SK-N-SH treated with all-trans-retinoic acid at 6 μM for 48 hours (cell line): ENCODE measurements at regions not wholly inside any gene's neighbourhood (a gene's known extent, or its start where the extent isn't known, plus 50 kb on each side); places are given as distances from the start of the nearest gene placed in this dataset.

ENCODE experiments used
- ATAC-seq: fragments of 200-7000 bp; cut with Tn5 transposase; 3 replicates; pipeline ENCODE4 v1.9.1; 2020; ENCODE audit warnings: mild to moderate bottlenecking, moderate library complexity
- CREB5 ChIP-seq: fragments of 250-450 bp; sonication (Bioruptor Pico); IDR thresholded peaks from 2 replicates; pipeline ENCODE4 v1.5.1; 2020; ENCODE audit warnings: low read depth, mild to moderate bottlenecking, moderate library complexity
- CSDC2 ChIP-seq: fragments of 250-450 bp; sonication (Bioruptor Pico); IDR thresholded peaks from 2 replicates; pipeline ENCODE4 v1.5.0; 2020; ENCODE audit warnings: mild to moderate bottlenecking, moderate library complexity
- GLIS3 ChIP-seq: fragments of 250-450 bp; sonication (Bioruptor Pico); IDR thresholded peaks from 2 replicates; pipeline ENCODE4 v1.5.0; 2020; ENCODE audit warnings: mild to moderate bottlenecking, moderate library complexity
- ISL1 ChIP-seq: fragments of 250-450 bp; sonication (Bioruptor Pico); IDR thresholded peaks from 2 replicates; pipeline ENCODE4 v2.1.2; 2022; ENCODE audit warnings: mild to moderate bottlenecking, moderate library complexity
- OSR1 ChIP-seq: fragments of 250-450 bp; sonication (Bioruptor Pico); IDR thresholded peaks from 2 replicates; pipeline ENCODE4 v1.8.0; 2022; ENCODE audit warnings: moderate library complexity, mild to moderate bottlenecking, inconsistent platforms
- PPARA ChIP-seq: fragments of 250-450 bp; sonication (Bioruptor Pico); IDR thresholded peaks from 2 replicates; pipeline ENCODE4 v1.5.0; 2020; ENCODE audit warnings: mild to moderate bottlenecking, borderline replicate concordance
- RARB ChIP-seq: fragments of 250-450 bp; sonication (Bioruptor Pico); IDR thresholded peaks from 2 replicates; pipeline ENCODE4 v1.8.0; 2021; ENCODE audit warnings: mild to moderate bottlenecking, moderate library complexity
- TCF4 ChIP-seq: fragments of 250-450 bp; sonication (Bioruptor Pico); IDR thresholded peaks from 2 replicates; pipeline ENCODE4 v1.8.0; 2021; ENCODE audit warnings: mild to moderate bottlenecking, moderate library complexity, borderline replicate concordance
- TOX ChIP-seq: fragments of 250-450 bp; sonication (Bioruptor Pico); IDR thresholded peaks from 2 replicates; pipeline ENCODE4 v1.8.0; 2021; ENCODE audit warnings: mild to moderate bottlenecking, moderate library complexity, borderline replicate concordance
- TSHZ2 ChIP-seq: fragments of 250-450 bp; sonication (Bioruptor Pico); IDR thresholded peaks from 2 replicates; pipeline ENCODE4 v1.5.0; 2020; ENCODE audit warnings: mild to moderate bottlenecking, moderate library complexity
- ZC3H10 ChIP-seq: fragments of 250-450 bp; sonication (Bioruptor Pico); IDR thresholded peaks from 2 replicates; pipeline ENCODE4 v1.5.1; 2021; ENCODE audit warnings: mild to moderate bottlenecking, moderate library complexity
- ZFP30 ChIP-seq: fragments of 450-650 bp; formaldehyde crosslinking; IDR thresholded peaks from 2 replicates; pipeline ENCODE4 v1.5.0; 2022; ENCODE audit warnings: mild to moderate bottlenecking, moderate library complexity
- ZNF565 ChIP-seq: fragments of 450-650 bp; formaldehyde crosslinking; conservative IDR thresholded peaks from 2 replicates; pipeline ENCODE4 v1.5.0; 2020; ENCODE audit warnings: low read depth, mild to moderate bottlenecking, moderate library complexity
- ZNF8 ChIP-seq: fragments of 450-650 bp; formaldehyde crosslinking; IDR thresholded peaks from 2 replicates; pipeline ENCODE4 v1.5.0; 2020; ENCODE audit warnings: mild to moderate bottlenecking, moderate library complexity
- TF ChIP-seq, protein P1 (sequence below): fragments of 250-450 bp; sonication (Bioruptor Pico); IDR thresholded peaks from 2 replicates; pipeline ENCODE4 v1.5.1; 2021; ENCODE audit warnings: mild to moderate bottlenecking, moderate library complexity
- TF ChIP-seq, protein P2 (sequence below): fragments of 250-450 bp; sonication (Bioruptor Pico); IDR thresholded peaks from 2 replicates; pipeline ENCODE4 v1.8.0; 2021; ENCODE audit warnings: low read depth, mild to moderate bottlenecking, moderate library complexity, borderline replicate concordance
- TF ChIP-seq, protein P3 (sequence below): fragments of 250-450 bp; sonication (Bioruptor Pico); IDR thresholded peaks from 2 replicates; pipeline ENCODE4 v1.8.0; 2020; ENCODE audit warnings: mild to moderate bottlenecking, moderate library complexity, borderline replicate concordance

DNA sequence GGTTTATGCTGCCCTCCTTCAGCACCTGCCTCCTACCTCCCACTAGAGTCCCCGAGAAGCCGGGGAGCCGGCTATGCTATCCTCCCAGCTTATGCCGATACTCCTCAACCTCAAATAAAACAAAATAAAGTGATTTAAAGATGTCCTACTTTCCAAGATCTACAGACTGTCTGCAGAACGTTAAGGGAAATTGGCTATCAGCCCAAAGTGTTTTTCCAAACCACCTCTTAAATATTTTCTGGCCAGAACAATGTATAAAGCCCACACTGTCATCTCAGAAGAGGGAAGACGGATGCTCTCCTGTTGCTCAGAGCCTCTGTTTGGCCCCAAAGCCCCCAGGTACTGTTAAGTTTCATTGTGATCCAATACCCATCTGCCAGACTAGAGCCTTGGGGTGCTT, 54.0 kb upstream of the MGMT start:
- ATAC-seq, result no peak
- TF ChIP-seq OSR1 (CRISPR knock-in tag) (no peak), CSDC2 (CRISPR knock-in tag) (no peak), ZFP30 (no peak), ZNF565 (CRISPR knock-in tag) (no peak), ZNF8 (CRISPR knock-in tag) (no peak), TSHZ2 (CRISPR knock-in tag) (no peak), ISL1 (CRISPR knock-in tag) (no peak)
- TF ChIP-seq, protein P1, sequence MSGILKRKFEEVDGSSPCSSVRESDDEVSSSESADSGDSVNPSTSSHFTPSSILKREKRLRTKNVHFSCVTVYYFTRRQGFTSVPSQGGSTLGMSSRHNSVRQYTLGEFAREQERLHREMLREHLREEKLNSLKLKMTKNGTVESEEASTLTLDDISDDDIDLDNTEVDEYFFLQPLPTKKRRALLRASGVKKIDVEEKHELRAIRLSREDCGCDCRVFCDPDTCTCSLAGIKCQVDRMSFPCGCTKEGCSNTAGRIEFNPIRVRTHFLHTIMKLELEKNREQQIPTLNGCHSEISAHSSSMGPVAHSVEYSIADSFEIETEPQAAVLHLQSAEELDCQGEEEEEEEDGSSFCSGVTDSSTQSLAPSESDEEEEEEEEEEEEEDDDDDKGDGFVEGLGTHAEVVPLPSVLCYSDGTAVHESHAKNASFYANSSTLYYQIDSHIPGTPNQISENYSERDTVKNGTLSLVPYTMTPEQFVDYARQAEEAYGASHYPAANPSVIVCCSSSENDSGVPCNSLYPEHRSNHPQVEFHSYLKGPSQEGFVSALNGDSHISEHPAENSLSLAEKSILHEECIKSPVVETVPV, result no peak

- TF ChIP-seq TCF4 (no peak), OSR1 (CRISPR knock-in tag) (no peak), RARB (CRISPR knock-in tag) (no peak), PPARA (CRISPR knock-in tag) (no peak), TSHZ2 (CRISPR knock-in tag) (no peak), TOX (CRISPR knock-in tag) (no peak), CSDC2 (CRISPR knock-in tag) (no peak), CREB5 (CRISPR knock-in tag) (no peak), ZC3H10 (no peak), ISL1 (CRISPR knock-in tag) (no peak), GLIS3 (CRISPR knock-in tag) (no peak)
- TF ChIP-seq, protein P2, sequence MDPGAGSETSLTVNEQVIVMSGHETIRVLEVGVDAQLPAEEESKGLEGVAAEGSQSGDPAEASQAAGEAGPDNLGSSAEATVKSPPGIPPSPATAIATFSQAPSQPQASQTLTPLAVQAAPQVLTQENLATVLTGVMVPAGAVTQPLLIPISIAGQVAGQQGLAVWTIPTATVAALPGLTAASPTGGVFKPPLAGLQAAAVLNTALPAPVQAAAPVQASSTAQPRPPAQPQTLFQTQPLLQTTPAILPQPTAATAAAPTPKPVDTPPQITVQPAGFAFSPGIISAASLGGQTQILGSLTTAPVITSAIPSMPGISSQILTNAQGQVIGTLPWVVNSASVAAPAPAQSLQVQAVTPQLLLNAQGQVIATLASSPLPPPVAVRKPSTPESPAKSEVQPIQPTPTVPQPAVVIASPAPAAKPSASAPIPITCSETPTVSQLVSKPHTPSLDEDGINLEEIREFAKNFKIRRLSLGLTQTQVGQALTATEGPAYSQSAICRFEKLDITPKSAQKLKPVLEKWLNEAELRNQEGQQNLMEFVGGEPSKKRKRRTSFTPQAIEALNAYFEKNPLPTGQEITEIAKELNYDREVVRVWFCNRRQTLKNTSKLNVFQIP, result no peak
- TF ChIP-seq, protein P3, sequence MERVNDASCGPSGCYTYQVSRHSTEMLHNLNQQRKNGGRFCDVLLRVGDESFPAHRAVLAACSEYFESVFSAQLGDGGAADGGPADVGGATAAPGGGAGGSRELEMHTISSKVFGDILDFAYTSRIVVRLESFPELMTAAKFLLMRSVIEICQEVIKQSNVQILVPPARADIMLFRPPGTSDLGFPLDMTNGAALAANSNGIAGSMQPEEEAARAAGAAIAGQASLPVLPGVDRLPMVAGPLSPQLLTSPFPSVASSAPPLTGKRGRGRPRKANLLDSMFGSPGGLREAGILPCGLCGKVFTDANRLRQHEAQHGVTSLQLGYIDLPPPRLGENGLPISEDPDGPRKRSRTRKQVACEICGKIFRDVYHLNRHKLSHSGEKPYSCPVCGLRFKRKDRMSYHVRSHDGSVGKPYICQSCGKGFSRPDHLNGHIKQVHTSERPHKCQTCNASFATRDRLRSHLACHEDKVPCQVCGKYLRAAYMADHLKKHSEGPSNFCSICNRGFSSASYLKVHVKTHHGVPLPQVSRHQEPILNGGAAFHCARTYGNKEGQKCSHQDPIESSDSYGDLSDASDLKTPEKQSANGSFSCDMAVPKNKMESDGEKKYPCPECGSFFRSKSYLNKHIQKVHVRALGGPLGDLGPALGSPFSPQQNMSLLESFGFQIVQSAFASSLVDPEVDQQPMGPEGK (CRISPR knock-in tag), result no peak
- ATAC-seq, result no peak
Observed at GRCh38 chr10:129415215-129416140, 51.6 kb upstream of the MGMT start.
